Stimulated activated CD4-positive, alpha-beta T cell treated with anti-CD3 and anti-CD28 coated beads, Interleukin-1b, Interleukin-23, amount 100 ng/mL, for 24 hours (primary cell): ENCODE measurements at regions not wholly inside any gene's neighbourhood (a gene's known extent, or its start where the extent isn't known, plus 50 kb on each side); places are given as distances from the start of the nearest gene placed in this dataset.
"Not testable (repeated sequence)": the region's sequence is repeated elsewhere in the genome, so short reads cannot be mapped to it uniquely, and the experiment has no call there.

Experiments used
- DNase-seq, 4 experiments: peaks; one replicate each; pipeline ENCODE4 v3.0.0-alpha.2; 2020; ENCODE audit warnings: low read depth in 4 of 4, low spot score in 1 of 4

GRCh38 chr6:120272038-120272437, 922.5 kb upstream of the MAN1A1 start:
- DNase-seq: no peak

GRCh38 chr6:120268256-120268655, 918.7 kb upstream of the MAN1A1 start:
- not testable (repeated sequence) for DNase-seq

- no peak for DNase-seq
Observed at GRCh38 chr6:120262354-120262753, 912.8 kb upstream of the MAN1A1 start.

GRCh38 chr6:120260636-120261035, 911.1 kb upstream of the MAN1A1 start:
- DNase-seq: no peak

GRCh38 chr6:120254651-120255050, 905.1 kb upstream of the MAN1A1 start:
- DNase-seq: no peak

- DNase-seq: no peak
Observed at GRCh38 chr6:120248451-120248850, 898.9 kb upstream of the MAN1A1 start.

GRCh38 chr6:120237221-120237620, 887.7 kb upstream of the MAN1A1 start:
- no peak for DNase-seq

GRCh38 chr6:120230008-120230407, 880.4 kb upstream of the MAN1A1 start:
- DNase-seq: no peak

- no peak for DNase-seq
Observed at GRCh38 chr6:120228297-120228696, 878.7 kb upstream of the MAN1A1 start.

- DNase-seq: no peak
Observed at GRCh38 chr6:120219339-120219738, 869.8 kb upstream of the MAN1A1 start.

GRCh38 chr6:120214088-120214499, 864.5 kb upstream of the MAN1A1 start:
- no peak for DNase-seq

GRCh38 chr6:120211955-120212792, 862.6 kb upstream of the MAN1A1 start:
- DNase-seq: no peak

- DNase-seq: no peak
Observed at GRCh38 chr6:120202878-120203277, 853.3 kb upstream of the MAN1A1 start.

GRCh38 chr6:120200853-120201252, 851.3 kb upstream of the MAN1A1 start:
- no peak for DNase-seq

GRCh38 chr6:120198033-120198432, 848.5 kb upstream of the MAN1A1 start:
- no peak for DNase-seq

GRCh38 chr6:120186080-120186479, 836.5 kb upstream of the MAN1A1 start:
- DNase-seq: no peak

GRCh38 chr6:120173250-120173649, 823.7 kb upstream of the MAN1A1 start:
- DNase-seq: no peak

- DNase-seq: no peak
Observed at GRCh38 chr6:120164531-120164930, 815.0 kb upstream of the MAN1A1 start.

- no peak for DNase-seq
Observed at GRCh38 chr6:120157873-120158272, 808.3 kb upstream of the MAN1A1 start.

GRCh38 chr6:120147071-120147871, 797.7 kb upstream of the MAN1A1 start:
- no peak for DNase-seq

- no peak for DNase-seq
Observed at GRCh38 chr6:120141601-120142000, 792.0 kb upstream of the MAN1A1 start.

GRCh38 chr6:120137492-120137891, 787.9 kb upstream of the MAN1A1 start:
- no peak for DNase-seq
